Activated CD4-positive, alpha-beta T cell treated with anti-CD3 and anti-CD28 coated beads, Interleukin-2, amount 10 ng/mL, durations not matched to agents 7 days and 5 days (primary cell): ENCODE measurements at regions not wholly inside any gene's neighbourhood (a gene's known extent, or its start where the extent isn't known, plus 50 kb on each side); places are given as distances from the start of the nearest gene placed in this dataset.
"Not testable (repeated sequence)": the region's sequence is repeated elsewhere in the genome, so short reads cannot be mapped to it uniquely, and the experiment has no call there.

Experiments
- CTCF ChIA-PET: fragments of 350-600 bp; sonication (Branson Sonifier 250); formaldehyde crosslinking; loops from one replicate; lab custom pipeline; 2021; ENCODE audit warnings: antibody characterized with exemption; lab: Charles Lee
- POLR2A ChIA-PET: fragments of 350-600 bp; sonication (Branson Sonifier 250); formaldehyde crosslinking; loops from one replicate; lab custom pipeline; 2021; ENCODE audit warnings: antibody characterized with exemption; lab: Charles Lee
- DNase-seq: peaks from one replicate; pipeline ENCODE4 v3.0.0-alpha.2; 2020
- H3K27ac Mint-ChIP-seq: one replicate; pipeline ENCODE4 v1.8.0; 2021; ENCODE audit warnings: mild to moderate bottlenecking, moderate library complexity, mixed read lengths
- H3K27me3 Mint-ChIP-seq: one replicate; pipeline ENCODE4 v1.8.0; 2021; ENCODE audit warnings: mixed read lengths
- H3K36me3 Mint-ChIP-seq: one replicate; pipeline ENCODE4 v1.8.0; 2021; ENCODE audit warnings: low read depth, mixed read lengths
- H3K4me1 Mint-ChIP-seq: one replicate; pipeline ENCODE4 v1.8.0; 2021; ENCODE audit warnings: mixed read lengths
- H3K4me3 Mint-ChIP-seq: one replicate; pipeline ENCODE4 v1.8.0; 2021; ENCODE audit warnings: mild to moderate bottlenecking, moderate library complexity, mixed read lengths
- H3K9me3 Mint-ChIP-seq: one replicate; pipeline ENCODE4 v1.8.0; 2021; ENCODE audit warnings: mixed read lengths

- H3K9me3 Mint-ChIP-seq = no peaks in the 10 kb centered on the region
- DNase-seq = no peak
- no peaks in the 10 kb centered on the region for H3K36me3 Mint-ChIP-seq
- H3K27ac Mint-ChIP-seq = no peak overlapping the region
- H3K4me3 Mint-ChIP-seq = no peak overlapping the region
- H3K4me1 Mint-ChIP-seq = no peaks in the 10 kb centered on the region
- CTCF ChIA-PET = interaction anchor here (1.4 kb wide), 1 partner anchor 9 kb away, joined by 4 read pairs; no protein-coding TSS in a partner anchor
- POLR2A ChIA-PET = no interaction called here
- peaks cover 15% of the 10 kb centered on the region for H3K27me3 Mint-ChIP-seq
These were observed 101.8 kb upstream of the ANK2 start for GRCh38 chr4:112947616-112948015.

- POLR2A ChIA-PET = no interaction called here
These were observed 97.8 kb upstream of the ANK2 start for GRCh38 chr4:112951362-112952312.

DNA sequence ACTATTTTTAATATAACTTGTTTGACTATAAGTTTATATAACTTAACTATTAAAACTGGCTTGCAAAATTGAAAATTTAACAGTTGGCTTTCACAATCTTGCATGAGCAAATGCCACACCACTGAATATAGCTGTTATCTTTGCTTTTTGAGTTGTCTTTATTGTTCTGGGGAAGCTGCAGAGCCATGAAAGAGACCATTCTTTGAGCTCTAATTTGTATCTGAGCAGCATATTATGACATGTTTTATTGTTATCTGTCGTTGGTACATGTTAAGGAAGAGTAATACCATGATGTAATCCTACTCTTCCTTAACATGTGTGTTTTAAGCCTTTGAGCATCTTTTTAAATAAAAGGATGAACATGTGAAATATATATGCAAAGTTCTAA lies 97.1 kb upstream of the ANK2 start:
- Mint-ChIP-seq H3K4me1 (no peaks in the 10 kb centered on the region), H3K27me3 (peaks cover 4% of the 10 kb centered on the region), H3K36me3 (no peaks in the 10 kb centered on the region), H3K27ac (no peak overlapping the region), H3K9me3 (no peaks in the 10 kb centered on the region), H3K4me3 (no peak overlapping the region)
- ChIA-PET POLR2A (no interaction called here), CTCF (interaction anchor here (1.5 kb wide), 1 partner anchor 14 kb away, joined by 4 read pairs; no protein-coding TSS in a partner anchor)
- DNase-seq = no peak

More at GRCh38 chr4:112951362-112952312, 97.8 kb upstream of the ANK2 start:
- H3K4me3 Mint-ChIP-seq = no peak overlapping the region
- no peak for DNase-seq
- H3K27ac Mint-ChIP-seq = no peak overlapping the region
- H3K27me3 Mint-ChIP-seq = peaks cover 4% of the 10 kb centered on the region
- CTCF ChIA-PET = interaction anchor here (0.6 to 1.5 kb wide), 2 partner anchors 13 to 77 kb away, joined by 3 to 4 read pairs; no protein-coding TSS in a partner anchor
- no peaks in the 10 kb centered on the region for H3K4me1 Mint-ChIP-seq
- no peaks in the 10 kb centered on the region for H3K36me3 Mint-ChIP-seq
- H3K9me3 Mint-ChIP-seq = no peaks in the 10 kb centered on the region

DNA sequence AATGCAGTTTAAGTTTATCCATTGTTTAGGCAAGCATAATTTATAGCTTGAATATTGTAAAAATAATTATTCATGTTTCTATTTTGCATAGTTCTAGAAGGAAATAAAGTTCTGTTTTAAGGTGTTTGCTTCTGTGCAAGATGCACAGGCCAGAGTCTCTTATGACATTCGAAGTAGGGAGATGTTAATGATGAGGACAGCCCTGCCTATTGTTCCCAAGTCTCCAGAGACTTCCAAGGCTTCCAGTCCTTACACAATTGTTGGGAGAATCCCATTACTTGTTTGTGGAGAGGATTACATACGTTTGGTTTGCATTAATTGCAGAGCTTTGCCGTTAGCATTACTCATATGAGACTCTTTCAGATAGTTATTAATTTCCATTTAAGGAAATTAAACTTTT lies 96.2 kb upstream of the ANK2 start:
- Mint-ChIP-seq H3K4me3 (no peak overlapping the region), H3K36me3 (no peaks in the 10 kb centered on the region), H3K27me3 (peaks cover 4% of the 10 kb centered on the region), H3K9me3 (no peaks in the 10 kb centered on the region), H3K4me1 (no peaks in the 10 kb centered on the region), H3K27ac (no peak overlapping the region)
- ChIA-PET POLR2A (no interaction called here), CTCF (no interaction called here)
- DNase-seq = no peak

DNA sequence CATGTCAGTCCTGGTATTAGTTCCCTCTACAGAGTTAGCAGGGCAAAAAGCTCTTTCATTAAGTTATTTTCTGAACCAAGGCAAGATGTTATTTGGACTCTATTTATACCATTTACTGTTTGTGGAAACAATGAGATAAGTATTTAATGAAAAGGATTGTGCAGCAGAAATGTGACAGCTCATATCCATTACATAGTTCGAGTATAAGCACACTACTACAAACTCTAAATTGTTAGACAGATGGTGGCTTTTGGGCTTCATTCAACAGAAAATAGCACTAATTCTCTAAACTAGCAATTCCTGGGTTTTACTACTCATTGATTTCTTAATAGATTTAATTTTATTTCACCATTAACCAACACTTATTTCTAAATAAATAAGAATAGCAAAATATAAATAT lies 95.2 kb upstream of the ANK2 start:
- CTCF ChIA-PET = no interaction called here
- no peak for DNase-seq
- Mint-ChIP-seq H3K36me3 (no peaks in the 10 kb centered on the region), H3K9me3 (no peaks in the 10 kb centered on the region), H3K27me3 (peaks cover 2% of the 10 kb centered on the region), H3K4me3 (no peak overlapping the region), H3K27ac (no peak overlapping the region), H3K4me1 (no peaks in the 10 kb centered on the region)
- POLR2A ChIA-PET = no interaction called here

- Mint-ChIP-seq H3K9me3 (no peaks in the 10 kb centered on the region), H3K4me1 (no peaks in the 10 kb centered on the region), H3K4me3 (no peak overlapping the region), H3K27me3 (peaks cover 2% of the 10 kb centered on the region), H3K27ac (no peak overlapping the region), H3K36me3 (no peaks in the 10 kb centered on the region)
- ChIA-PET CTCF (no interaction called here), POLR2A (no interaction called here)
- DNase-seq = no peak
These were observed 93.0 kb upstream of the ANK2 start for GRCh38 chr4:112956484-112956896.

DNA sequence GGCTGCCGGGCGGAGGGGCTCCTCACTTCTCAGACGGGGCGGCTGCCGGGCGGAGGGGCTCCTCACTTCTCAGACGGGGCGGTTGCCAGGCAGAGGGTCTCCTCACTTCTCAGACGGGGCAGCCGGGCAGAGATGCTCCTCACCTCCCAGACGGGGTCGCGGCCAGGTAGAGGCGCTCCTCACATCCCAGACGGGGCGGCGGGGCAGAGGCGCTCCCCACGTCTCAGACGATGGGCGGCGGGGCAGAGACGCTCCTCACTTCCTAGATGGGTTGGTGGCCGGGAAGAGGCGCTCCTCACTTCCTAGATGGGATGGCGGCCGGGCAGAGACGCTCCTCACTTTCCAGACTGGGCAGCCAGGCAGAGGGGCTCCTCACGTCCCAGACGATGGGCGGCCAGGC lies 91.7 kb upstream of the ANK2 start:
- H3K27ac Mint-ChIP-seq, H3K4me3 Mint-ChIP-seq, H3K27me3 Mint-ChIP-seq, DNase-seq, POLR2A ChIA-PET, H3K9me3 Mint-ChIP-seq, H3K36me3 Mint-ChIP-seq, H3K4me1 Mint-ChIP-seq, CTCF ChIA-PET: not testable (repeated sequence)

DNA sequence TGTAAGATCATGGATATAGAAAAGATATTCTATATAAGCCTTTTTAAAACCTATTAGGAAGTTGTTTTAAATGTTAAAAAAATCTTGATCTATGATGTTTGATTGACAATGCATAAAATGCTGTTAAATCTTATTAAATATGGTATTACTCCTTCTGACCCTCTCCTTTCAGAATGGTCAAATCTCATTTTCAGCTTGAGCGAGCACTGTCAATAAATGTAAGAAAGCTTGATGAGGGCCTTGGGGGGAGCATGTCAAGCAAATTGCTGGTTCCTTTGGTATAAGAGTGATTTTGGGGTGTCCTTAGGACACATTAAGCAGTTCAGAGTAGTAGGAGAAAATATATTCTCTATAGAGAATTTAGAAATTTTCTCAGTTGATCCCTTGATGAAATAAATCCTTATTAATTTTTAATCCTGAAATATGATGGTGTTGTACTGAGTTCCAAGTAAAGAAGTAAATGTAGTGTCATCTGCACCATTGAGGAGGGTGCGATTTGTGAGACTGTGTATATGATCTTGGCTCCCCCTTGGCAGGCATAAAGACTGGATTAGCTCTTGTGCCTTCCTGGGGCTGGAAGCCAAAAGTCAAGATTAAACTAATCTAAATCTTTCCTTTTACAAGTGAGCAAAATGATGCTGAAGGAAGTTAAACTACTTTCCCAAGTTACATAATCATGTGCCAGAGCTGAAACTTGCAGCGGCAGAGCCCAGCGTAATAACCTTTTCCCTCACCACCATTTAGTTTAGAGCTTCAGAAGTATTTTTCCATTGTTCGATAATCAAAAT lies 82.6 kb upstream of the ANK2 start:
- POLR2A ChIA-PET = no interaction called here
- H3K27ac Mint-ChIP-seq = no peak overlapping the region
- no peaks in the 10 kb centered on the region for H3K9me3 Mint-ChIP-seq
- no peaks in the 10 kb centered on the region for H3K4me1 Mint-ChIP-seq
- H3K4me3 Mint-ChIP-seq = no peak overlapping the region
- CTCF ChIA-PET = no interaction called here
- H3K36me3 Mint-ChIP-seq = no peaks in the 10 kb centered on the region
- no peak for DNase-seq
- no peaks in the 10 kb centered on the region for H3K27me3 Mint-ChIP-seq

- ChIA-PET POLR2A (no interaction called here), CTCF (no interaction called here)
- no peaks in the 10 kb centered on the region for H3K27me3 Mint-ChIP-seq
- H3K27ac Mint-ChIP-seq = no peak overlapping the region
- H3K36me3 Mint-ChIP-seq = no peaks in the 10 kb centered on the region
- no peaks in the 10 kb centered on the region for H3K9me3 Mint-ChIP-seq
- no peaks in the 10 kb centered on the region for H3K4me1 Mint-ChIP-seq
- no peak for DNase-seq
- no peak overlapping the region for H3K4me3 Mint-ChIP-seq
These were observed 80.8 kb upstream of the ANK2 start for GRCh38 chr4:112968451-112969159.

- Mint-ChIP-seq H3K9me3 (no peaks in the 10 kb centered on the region), H3K36me3 (no peaks in the 10 kb centered on the region), H3K4me1 (no peaks in the 10 kb centered on the region), H3K27ac (no peak overlapping the region), H3K27me3 (no peaks in the 10 kb centered on the region), H3K4me3 (no peak overlapping the region)
- ChIA-PET CTCF (no interaction called here), POLR2A (no interaction called here)
- DNase-seq = no peak
These were observed 78.5 kb upstream of the ANK2 start for GRCh38 chr4:112970903-112971302.

DNA sequence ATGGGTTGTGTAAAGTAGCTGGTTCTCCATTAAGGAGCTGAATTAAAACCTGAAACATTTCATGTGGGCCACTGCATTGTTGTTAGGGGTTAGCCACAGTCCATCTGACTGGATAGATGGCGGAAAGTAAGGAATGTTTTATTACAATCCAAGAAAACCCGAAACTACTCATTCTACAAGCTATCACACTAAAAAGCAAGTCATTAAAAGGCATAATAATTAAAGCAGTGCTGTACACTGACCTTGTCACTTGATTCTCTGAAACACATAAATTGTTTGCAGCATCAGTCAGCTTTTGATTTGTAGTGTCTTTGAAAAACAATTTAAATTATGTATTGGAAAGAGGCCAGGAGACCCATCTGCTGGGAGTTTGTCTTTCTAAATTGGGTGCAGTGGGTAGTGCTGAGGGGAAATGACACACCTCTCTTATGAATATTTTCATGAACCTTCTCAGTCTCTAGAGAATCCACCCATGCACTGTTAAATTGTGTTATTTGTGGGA lies 75.7 kb upstream of the ANK2 start:
- Mint-ChIP-seq H3K27me3 (no peaks in the 10 kb centered on the region), H3K36me3 (no peaks in the 10 kb centered on the region), H3K27ac (no peak overlapping the region), H3K4me3 (no peak overlapping the region), H3K4me1 (no peaks in the 10 kb centered on the region), H3K9me3 (no peaks in the 10 kb centered on the region)
- CTCF ChIA-PET = interaction anchor here (0.6 kb wide), 1 partner anchor 213 kb away, joined by 4 read pairs; no protein-coding TSS in a partner anchor
- DNase-seq = no peak
- POLR2A ChIA-PET = no interaction called here

DNA sequence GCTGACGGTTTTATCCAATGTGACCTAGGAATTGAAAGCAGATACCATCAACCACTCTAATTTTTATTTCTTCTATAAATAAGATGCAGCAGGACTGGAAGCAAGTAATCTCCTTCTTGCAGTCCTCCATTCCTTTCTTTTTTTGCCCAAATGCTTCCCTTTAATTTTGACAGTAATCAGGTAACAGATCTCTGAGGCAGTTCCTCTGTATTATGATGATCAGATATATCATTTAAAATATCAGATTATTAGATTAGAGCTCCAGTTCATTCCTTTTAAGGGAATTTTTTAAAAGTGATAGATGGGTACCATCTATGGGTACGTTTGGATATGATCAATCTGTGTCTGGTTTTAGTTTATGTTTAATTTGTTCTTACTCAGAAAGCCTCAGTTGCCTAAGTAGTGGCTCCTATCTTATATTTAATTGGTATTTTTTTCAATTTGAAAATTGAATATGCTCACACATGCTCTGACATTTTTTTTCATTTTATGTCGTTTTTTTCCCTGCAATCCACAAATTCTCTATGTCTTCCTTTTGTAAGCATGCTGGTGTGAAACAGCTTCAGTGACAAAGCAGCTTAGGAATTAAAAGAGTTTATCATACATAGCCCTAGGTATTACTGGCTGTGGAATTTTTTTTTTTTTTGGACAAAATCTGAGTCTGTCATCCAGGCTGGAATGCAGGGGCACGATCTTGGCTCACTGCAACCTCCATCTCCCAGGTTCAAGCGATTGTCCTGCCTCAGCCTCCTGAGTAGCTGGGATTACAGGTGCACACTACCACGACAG lies 73.7 kb upstream of the ANK2 start:
- H3K36me3 Mint-ChIP-seq = no peaks in the 10 kb centered on the region
- no peaks in the 10 kb centered on the region for H3K9me3 Mint-ChIP-seq
- no peaks in the 10 kb centered on the region for H3K4me1 Mint-ChIP-seq
- H3K27me3 Mint-ChIP-seq = no peaks in the 10 kb centered on the region
- H3K4me3 Mint-ChIP-seq = no peak overlapping the region
- CTCF ChIA-PET = no interaction called here
- H3K27ac Mint-ChIP-seq = no peak overlapping the region
- no peak for DNase-seq
- POLR2A ChIA-PET = no interaction called here
